COLO668 (cell line): ENCODE measurements at regions not wholly inside any gene's neighbourhood (a gene's known extent, or its start where the extent isn't known, plus 50 kb on each side); places are given as distances from the start of the nearest gene placed in this dataset.

Source experiments
- DNase-seq: peaks from one replicate; lab custom pipeline; 2025; ENCODE audit not compliant: unreplicated experiment; lab: John Stamatoyannopoulos, UW

DNA sequence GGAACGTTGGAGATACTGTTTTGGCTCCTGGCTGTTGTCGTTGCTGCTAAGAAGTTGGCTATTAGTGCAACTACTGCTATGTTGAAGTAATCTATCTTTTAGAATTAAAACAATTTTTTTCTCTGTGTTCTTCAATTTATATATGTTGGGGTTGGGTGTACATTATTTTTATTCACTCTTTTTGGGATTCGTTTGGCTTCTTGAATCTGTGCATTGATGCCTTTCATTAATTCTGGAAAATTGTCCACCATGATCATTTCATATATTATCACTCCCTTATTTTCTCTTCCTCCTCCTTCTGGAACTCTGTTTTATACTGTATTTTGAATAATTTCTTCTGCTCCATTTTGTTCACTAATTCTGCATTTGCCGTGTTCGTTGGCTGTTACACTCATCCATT lies 199.5 kb upstream of the PLET1 start:
- DNase-seq = no peak

DNA sequence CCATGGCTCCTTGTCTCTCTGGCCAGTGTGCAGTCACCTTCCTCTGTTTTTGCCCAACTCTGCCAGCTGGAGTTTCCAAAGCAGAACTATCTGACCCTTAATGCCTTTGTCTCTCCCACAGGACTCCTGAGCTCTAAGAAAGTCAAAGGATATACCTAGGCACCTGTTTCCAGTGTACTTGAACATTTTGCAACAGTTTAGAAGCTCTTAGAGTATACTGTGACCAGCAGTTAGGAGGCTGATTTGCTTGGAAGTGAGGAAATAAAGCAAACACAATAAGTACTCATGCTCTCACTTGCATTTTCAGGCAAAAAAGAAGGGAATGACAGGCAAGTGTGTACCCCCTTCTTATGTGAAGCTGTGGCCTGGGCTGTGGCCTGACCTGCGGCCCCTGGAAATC lies 204.3 kb upstream of the PLET1 start:
- no peak for DNase-seq

DNA sequence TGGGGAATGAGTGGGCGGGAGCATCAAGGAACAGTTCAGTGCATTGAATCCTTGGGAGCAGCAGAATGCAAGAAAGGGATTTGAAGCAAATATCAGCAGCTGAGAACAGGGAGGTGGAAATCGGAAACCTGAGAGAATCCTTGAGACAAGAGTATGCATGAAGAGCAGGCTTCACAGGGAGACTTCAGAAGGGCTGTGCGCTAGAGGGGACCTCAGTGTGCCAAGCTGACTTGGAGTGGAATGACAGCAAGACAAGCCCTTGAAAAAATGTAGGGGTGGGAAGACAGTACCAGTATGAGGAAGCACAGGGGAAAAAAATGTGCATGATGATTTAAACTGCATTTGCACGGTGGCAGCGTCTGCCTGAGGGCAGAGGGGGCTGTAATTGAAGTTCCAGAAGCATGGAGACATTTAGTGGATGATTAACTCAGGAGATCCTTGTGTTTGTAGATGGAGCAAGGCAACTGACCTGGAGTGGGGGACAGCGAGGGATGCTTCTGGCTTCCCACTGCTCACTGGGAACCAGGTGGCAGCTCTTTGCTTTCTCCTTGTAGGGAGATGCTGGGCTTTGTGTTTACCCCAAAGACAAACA lies 204.9 kb upstream of the PLET1 start:
- no peak for DNase-seq

DNA sequence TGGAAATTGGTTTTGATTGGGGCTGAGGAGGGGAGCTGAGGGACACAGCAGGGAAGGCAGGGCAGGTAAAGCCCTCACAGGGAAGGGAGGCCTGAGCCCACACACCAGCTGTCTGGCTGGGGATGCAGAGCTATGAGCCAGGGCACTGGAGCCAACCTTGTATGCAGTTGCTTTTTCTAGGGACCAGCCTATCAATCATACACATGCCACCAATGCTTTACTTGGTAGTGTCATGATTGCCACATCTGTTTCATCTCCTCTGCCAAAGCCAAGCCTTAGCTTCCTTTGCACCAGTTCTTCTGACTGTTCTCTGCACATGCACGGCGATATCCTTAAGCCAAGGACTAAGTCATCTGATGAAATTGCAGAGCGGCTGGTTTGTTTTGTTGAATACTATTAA lies 207.1 kb upstream of the PLET1 start:
- no peak for DNase-seq

DNA sequence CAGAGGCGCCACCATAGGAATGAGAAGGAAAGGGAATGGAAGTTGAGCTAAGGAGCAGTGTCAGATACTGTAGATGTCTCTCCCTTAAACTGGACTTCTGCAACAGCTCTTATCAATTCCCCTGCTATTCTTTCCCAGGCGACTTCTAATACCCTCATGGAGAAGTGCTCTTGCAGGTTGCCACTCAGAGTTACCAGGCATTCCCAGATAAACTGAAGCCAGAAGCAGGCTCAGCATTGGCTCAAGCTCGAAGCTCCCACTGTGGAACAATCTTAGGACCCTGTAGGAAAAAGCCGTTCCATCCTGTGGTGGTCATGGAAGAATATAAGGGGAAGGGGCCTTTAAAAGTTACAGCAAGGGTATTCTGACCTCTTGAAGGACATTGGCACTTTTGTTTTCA lies 208.7 kb upstream of the PLET1 start:
- no peak for DNase-seq

DNA sequence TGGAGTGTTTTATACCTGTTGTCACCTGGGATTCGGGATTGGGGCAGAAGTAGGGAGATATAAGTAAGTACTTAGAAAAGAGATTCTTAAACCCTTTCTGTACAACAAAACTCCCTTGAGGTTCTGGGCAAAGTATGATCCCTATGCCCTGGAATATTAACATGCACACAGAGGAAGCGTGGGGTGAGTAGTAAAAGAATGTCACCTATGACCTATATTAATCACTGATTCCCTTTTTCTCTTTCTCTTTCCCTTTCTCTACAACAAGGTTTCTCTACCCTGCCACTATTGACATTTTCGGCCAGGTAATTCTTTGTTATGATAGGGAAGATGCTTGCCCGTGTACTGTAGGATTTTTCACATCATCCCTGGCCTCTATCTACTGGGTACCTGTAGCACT lies 209.7 kb upstream of the PLET1 start:
- no peak for DNase-seq

DNA sequence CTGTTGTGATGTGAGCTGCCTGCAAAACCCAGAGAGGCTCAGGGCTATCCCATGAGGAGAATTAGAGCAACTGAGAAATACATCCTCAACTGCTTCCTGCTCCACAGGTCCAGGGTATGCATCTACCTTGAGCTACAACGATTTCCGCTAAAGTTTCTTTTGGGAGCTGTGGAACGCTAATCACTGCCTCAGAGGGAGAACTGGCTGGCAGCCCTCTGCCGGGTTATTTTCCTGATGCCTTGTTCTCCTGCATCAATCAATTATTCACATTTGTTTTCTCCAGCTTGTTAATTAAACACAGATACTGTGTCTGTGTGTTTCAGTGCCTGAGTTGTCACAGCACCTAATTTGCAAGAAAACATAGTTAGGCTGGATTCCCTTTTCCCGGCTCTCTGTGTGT lies 211.1 kb upstream of the PLET1 start:
- DNase-seq = no peak

DNA sequence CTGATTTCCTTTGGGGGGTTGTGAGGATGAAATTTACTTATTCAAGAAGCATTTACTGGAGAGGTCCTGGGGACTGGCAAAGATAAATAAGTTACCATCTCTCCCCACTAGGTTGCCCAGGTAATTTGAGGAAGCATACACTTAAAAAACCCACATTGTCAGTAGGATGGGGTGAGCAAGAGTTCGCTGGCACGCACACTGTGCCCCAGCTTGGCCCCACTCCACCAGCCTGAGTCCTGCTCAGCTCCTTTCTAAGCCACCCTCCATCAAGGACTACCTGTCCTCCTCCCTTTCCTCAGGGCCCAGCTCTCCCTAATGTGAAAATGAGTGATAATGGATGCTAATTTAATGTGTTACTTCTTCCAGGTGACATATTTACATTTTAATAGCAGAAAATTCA lies 216.5 kb upstream of the PLET1 start:
- DNase-seq = no peak

DNA sequence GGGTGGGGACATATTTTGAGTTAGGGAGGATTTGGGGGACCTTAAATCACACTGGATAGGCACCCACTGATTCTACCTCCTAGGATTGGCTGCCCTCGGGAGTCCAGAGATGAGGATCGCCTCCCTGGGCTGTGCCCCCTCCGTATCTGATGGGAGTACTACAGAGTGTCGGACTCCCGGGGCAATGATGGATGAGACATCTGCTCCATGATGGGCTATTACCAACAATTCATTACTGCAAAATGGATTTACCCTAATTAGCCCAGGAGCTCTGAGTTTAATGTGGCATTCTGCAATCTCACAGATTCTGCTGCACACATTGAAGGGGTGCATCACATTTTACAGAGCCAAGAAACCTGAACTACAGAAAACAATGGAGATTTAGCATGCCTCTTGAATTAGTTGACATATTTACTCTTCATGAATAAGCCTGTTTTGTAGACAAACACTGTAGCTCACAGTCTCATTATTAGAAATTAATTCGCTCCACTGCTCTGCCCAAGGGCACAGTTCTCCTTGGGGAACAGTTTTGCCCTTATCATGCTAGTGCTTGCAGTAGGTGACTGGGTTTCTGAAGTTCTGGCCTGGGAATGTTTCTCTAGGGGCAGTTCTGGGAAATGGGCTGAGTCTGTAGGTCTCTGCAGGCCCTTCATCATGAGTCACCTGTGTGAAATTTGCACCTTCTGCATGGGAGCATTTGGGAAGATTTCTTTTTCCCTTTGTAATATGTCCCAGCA lies 217.1 kb upstream of the PLET1 start:
- no peak for DNase-seq

DNA sequence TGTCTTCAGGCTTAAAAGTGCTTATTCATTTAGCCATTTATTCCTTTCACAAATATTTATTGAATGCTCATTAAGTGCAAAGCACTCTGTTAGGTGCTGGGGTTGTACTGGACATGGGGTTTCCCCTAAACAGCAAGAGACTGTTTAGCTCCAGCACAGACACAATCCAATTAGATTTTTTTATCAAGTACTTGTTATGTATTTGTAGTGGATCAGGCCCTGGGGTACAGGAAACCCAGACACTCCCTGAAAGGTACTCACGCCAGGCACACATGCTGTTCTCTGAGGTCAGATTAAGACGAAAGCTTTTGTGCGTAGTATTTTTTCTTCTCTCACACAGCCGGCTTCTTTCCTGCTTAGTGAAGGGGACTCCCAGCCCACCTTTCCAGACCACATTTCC lies 218.1 kb upstream of the PLET1 start:
- DNase-seq = no peak

DNA sequence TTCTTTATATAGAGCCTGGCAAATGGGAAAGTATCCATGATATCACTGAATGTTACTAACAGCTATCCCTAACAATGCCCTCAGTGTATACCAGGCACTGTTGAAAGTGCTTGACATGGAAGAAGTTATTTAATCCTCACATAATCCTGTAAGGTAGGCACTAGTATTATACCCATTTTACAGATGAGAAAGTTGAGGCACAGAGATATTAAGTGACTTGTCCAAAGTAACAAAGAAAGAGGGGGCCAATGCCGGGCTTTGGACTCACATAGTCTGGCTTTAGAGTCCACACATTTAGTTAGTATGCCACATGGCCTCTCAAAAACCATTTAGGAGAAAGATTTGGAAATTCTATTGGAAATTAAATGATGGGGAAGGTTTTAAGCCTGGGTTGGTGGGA lies 220.8 kb upstream of the PLET1 start:
- DNase-seq = no peak

DNA sequence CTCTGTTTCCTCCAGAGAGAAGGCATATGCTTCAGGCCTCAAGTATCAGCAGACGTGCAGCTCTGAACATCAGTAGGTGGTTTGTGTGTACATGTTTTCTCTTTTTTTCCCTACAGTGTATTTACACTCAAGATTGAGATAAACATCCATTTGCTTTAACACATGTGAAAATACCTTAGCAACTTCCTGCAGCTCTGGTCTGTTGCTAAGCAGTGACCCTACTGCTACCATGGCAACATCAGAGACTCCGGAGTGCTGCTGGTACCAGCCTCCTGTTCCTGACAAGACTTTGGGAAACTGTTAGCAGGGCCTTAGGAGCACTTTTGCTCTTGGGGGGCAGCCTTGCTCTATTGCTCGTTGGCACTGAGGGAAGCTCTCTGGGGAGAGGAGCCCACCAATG lies 221.2 kb upstream of the PLET1 start:
- no peak for DNase-seq

DNA sequence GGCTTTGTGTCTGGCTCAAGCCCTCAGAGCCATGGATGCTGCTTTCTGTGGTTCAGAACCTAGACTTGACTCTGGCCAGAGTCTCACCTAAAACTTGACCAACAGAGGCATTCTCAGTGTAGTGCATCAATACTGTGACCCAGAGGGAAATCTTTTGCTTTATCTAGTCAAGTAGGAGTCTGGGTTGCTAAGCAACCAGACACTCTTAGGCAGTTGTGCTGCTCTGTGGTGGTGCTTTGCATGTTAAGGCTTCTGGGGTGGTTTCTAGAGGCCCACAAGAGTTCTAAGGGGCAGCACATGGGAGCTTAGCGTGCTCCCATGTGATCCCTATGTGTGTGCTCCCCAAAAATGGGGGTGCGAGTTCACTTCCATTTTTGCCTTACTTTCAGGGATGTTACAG lies 224.6 kb upstream of the PLET1 start:
- DNase-seq = no peak

DNA sequence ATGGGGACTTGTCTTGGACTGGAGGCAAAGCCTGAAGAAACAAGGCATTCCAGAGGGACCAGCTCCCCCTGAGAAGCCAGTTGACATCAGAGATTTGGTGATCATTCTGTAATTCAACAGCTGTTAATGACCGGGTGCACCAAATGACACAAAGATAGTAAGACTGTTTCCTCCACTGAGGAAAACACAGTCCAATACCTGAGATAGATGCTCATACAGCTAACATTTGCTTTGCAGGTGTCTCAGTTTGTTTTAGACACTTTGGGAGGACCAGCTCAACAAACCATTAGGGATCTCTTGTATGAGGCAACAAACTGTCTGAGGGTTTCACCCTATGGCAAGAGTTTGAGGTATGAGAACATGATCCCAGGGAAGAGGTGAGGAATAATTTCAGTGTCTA lies 237.2 kb upstream of the PLET1 start:
- DNase-seq = no peak

DNA sequence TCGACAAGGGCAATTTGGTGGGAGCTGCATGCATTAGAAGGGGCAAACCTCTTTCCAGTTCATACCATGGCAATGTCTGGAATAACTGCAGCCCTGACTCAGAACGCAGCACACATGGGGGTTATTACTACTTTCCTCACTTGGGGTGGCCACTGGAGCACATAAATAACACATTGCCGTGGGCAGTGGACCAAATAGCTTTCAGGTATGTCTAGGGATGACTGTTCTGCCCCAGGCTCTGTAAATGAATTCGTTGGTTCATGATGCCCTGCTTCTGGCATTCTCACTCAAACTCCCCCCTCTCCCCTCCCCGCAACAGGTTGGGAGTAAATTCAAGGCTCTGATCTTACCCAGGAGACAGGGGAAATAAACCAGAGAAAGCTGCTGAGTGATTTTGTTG lies 238.0 kb upstream of the PLET1 start:
- DNase-seq = no peak

DNA sequence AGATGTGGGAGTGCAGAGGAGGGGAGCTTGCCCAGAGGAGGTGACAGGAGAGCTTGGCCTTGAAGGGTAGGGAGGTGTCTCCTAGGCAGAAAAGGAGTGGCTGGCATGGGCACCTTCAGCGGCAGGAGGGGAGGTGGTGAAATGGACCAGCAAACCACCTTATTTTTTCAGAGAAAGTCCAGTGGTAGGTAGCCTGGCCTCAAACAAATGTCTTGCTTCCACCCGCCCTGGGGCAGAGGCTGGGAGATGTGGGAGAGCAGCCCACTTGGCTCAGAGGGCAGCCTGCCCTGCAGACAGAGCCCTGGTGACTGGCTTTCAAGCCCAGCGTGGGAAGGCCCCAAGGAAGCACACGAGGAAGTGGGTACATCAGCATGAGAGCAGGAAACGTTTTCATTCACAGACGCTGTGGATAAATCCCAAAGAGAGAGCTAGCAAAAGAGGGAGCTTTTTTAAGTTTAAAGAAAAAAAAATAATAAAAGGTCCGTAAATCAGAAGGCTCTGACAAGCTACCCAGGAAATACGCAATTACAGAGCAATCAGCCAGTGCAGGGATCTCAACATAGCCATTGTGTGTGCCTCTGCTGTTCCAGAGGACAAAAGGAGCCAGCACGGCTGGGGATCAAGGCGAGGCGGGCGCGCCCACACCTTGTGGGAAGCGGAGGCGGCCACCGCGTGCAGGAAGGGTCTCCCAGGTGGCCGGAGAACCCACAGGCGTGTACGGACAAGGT lies 238.7 kb upstream of the PLET1 start:
- DNase-seq = no peak

DNA sequence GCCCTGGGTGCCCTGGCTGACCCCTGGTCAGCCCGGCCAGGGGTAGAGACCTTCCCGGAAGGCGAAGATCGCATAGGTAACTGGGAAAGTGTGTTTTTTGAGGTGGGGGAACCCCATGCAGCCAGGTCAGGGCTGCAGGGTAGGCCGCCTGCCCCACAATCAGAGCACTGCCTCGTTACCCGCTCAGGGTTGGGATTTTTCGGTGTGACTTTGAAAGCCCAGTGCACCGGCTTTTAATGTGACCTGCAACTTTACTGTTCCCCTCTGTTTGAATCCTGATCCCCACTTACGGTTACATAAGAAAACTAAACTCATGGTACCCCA lies 239.2 kb upstream of the PLET1 start:
- no peak for DNase-seq

DNA sequence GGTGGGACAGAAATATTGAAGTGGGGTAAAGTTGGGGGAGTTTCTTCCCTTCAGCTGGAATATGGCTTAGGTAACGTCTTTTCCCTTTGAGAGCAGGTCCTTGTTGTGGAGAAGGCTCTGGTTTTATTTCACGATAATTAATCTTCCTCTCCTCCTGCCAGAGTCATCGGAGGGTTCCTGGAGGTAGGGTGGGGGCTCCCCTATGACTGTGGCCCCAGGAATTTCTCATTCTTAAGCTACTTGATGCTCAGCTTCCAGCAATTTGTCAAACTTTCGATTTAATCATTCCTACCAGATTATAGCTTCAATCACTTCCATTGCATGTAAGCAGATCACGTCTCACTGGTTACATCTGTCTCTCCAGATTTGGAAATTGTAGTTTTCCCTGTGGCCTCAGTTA lies 242.8 kb upstream of the PLET1 start:
- DNase-seq = no peak

DNA sequence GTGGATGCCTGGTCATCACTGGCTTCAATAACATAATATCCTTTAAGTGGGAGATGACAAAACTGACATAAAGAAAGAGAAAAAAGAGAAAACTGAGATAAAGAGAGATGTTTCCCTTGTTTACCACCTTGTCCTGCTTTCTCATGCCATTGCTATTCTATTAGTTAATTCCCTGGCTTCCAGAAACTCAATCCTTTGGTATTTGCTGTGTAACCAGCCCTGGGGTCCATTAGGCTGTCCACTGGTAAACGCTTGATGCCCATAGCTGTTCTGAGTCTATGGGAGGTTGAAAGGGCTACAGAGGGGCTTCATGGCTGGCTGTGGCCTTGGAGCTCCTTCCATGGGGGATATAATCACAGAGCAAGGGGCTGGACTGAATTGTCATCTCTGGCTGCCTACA lies 243.4 kb upstream of the PLET1 start:
- DNase-seq = no peak

DNA sequence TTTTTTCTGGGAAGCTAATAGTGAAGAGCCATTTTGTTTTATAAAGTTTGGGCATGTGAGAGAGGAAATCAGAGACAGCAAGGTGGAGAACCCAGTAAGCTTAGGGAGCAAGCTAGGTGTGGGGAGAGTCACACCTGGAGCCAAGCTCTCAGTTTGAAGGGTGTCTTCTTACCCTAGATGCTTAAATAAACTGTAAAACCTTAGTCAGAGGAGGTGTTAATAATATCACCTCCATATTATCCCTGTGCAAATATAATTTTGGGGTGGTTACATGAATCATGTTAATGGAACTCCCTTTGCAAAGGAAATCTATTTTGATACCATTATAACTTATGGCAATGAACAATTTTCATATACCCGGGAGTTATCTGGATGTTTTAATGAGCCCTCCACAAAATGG lies 246.2 kb upstream of the PLET1 start:
- no peak for DNase-seq

DNA sequence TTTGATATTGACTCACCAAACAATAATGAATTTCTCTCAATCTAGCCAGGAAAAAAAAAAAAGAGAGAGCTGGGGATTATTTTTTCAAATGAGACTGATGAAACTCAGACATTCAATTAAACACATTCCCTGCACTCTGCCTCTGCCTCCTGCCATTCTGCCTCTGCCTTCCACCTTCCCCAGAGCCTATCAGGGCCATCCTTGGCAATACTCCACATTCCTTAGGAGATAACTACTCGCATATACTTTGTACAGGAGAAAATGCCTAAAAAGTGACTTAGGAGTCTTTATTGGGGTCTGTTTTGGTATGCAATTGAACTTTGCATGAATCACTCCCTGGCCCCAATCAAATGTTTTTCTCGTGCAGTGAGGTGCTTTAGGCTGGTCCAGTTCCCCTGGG lies 246.6 kb upstream of the PLET1 start:
- DNase-seq = no peak

DNA sequence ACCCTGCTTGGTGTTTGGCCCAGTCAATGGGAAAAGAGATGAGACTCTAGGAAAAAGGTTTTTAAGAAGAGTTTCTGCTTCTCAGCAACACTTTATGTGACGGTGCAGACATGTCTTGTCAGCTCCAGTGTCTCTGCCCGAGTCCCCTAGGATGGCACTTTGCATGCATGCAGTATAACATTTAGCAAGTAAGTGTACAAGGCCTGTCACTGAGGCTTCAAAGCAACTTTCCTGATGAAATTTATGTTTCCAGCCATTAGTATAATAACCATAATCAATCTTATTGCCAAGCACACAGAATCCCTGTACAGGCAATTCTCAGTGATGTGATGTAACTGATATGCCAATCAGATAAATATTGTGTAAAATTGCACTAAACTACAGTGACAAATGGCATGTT lies 248.1 kb upstream of the PLET1 start:
- DNase-seq = no peak

DNA sequence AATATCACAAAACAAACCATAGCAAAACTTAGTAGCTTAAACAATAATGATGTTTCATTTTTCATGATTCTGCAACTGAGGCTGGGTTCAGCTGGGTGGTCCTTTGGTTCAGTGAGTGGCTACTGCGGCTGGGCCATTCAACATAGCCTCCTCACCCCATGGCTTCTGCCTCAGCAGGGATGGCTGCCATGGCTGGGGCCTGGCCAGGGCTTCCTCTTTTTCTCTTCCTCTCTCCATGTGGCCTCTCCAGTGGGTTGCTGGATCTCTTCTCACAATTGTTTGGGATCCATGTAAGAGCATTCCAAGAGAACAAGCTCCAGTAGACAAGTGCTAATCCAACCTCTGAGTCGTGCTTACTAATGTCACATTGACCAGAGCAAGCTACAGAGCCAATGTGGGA lies 248.6 kb upstream of the PLET1 start:
- no peak for DNase-seq
